CD4-positive, CD25-positive, alpha-beta regulatory T cell (primary cell): ENCODE measurements at regions not wholly inside any gene's neighbourhood (a gene's known extent, or its start where the extent isn't known, plus 50 kb on each side); places are given as distances from the start of the nearest gene placed in this dataset.

ENCODE experiments used
- ATAC-seq, 2 donors: fragments of 150-1000 bp; cut with Tn5 transposase; one replicate each; pipeline ENCODE4 v1.10.0; 2021; ENCODE audit warnings: low read depth in 2 of 2, moderate number of reproducible peaks in 2 of 2, moderate library complexity in 1 of 2
- DNase-seq, 3 donors: peaks; one replicate each; pipeline versions ENCODE4 v3.0.0 to v3.0.0-alpha.2; 2012 to 2022; ENCODE audit warnings: mixed read lengths in 1 of 3
- H3K27ac ChIP-seq: one replicate; pipeline ENCODE4 v1.7.0; 2013; ENCODE audit warnings: mild to moderate bottlenecking, low read length; ENCODE audit not compliant: insufficient read depth, poor library complexity, severe bottlenecking
- H3K27me3 ChIP-seq: one replicate; pipeline ENCODE4 v1.7.0; 2013; ENCODE audit warnings: low read length; ENCODE audit not compliant: control insufficient read depth, insufficient read depth
- H3K36me3 ChIP-seq: one replicate; pipeline ENCODE4 v1.7.0; 2013; ENCODE audit warnings: mild to moderate bottlenecking, low read length, moderate library complexity; ENCODE audit not compliant: control insufficient read depth, insufficient read depth
- H3K4me1 ChIP-seq: 2 replicates; pipeline ENCODE4 v1.7.0; 2013; ENCODE audit warnings: mild to moderate bottlenecking, low read length; ENCODE audit not compliant: insufficient read depth, control insufficient read depth, poor library complexity, severe bottlenecking
- H3K4me3 ChIP-seq: one replicate; pipeline ENCODE4 v1.7.0; 2013; ENCODE audit warnings: low read depth, mild to moderate bottlenecking, low read length, moderate library complexity
- H3K9me3 ChIP-seq, 2 experiments: 1 replicate in 1 of 2; 2 replicates in 1 of 2; pipeline ENCODE4 v1.7.0; 2013; ENCODE audit warnings: low read length in 2 of 2, mild to moderate bottlenecking in 1 of 2, moderate library complexity in 1 of 2; ENCODE audit not compliant: control insufficient read depth in 2 of 2
- H3K27ac Mint-ChIP-seq, 3 donors: one replicate each; pipeline ENCODE4 v1.8.0; 2020 to 2022; ENCODE audit warnings: mild to moderate bottlenecking in 3 of 3, mixed read lengths in 3 of 3, moderate library complexity in 2 of 3
- H3K27me3 Mint-ChIP-seq: one replicate; pipeline ENCODE4 v1.8.0; 2022; ENCODE audit warnings: mild to moderate bottlenecking, mixed read lengths
- H3K36me3 Mint-ChIP-seq: one replicate; pipeline ENCODE4 v1.8.0; 2020; ENCODE audit warnings: mixed read lengths
- H3K4me1 Mint-ChIP-seq, 4 donors: one replicate each; pipeline ENCODE4 v1.8.0; 2020 to 2022; ENCODE audit warnings: mixed read lengths in 4 of 4, mild to moderate bottlenecking in 1 of 4
- H3K4me3 Mint-ChIP-seq, 4 donors: one replicate each; pipeline ENCODE4 v1.8.0; 2020 to 2022; ENCODE audit warnings: mild to moderate bottlenecking in 4 of 4, mixed read lengths in 4 of 4, moderate library complexity in 3 of 4
- H3K9me3 Mint-ChIP-seq, 7 donors: one replicate each; pipeline ENCODE4 v1.8.0; 2020 to 2022; ENCODE audit warnings: mixed read lengths in 7 of 7, mild to moderate bottlenecking in 3 of 7, moderate library complexity in 2 of 7

DNA sequence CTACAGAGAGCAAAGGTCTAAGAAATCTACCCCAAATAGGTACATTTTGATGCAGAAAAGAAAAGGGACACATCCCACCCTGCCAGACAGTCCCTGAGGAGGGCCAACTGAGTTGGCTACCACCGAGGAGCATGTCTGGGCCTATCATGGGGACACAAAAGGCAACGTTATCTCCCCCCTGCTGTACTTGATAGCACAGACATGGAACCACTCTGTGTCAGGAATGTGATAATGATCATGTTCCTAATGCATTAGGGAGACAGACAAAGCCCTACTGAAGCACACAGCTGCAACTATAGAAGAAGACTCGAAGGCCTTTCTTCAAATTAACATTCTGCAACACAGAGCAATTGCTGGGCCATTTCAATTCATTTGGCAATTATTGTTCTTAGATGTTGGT is 84.5 kb downstream of the ENC1 start:
- Mint-ChIP-seq H3K36me3 (no peaks in the 10 kb centered on the region), H3K4me1 (no peaks in the 10 kb centered on the region), H3K9me3 (peaks cover 0 to 2% (median 0%) of the 10 kb centered on the region in 7 donors), H3K4me3 (no peak overlapping the region), H3K27ac (no peak overlapping the region), H3K27me3 (peaks cover 42% of the 10 kb centered on the region)
- Histone ChIP-seq H3K27ac (no peak overlapping the region), H3K4me1 (no peaks in the 10 kb centered on the region), H3K36me3 (no peaks in the 10 kb centered on the region), H3K9me3 (no peaks in the 10 kb centered on the region), H3K27me3 (peaks cover 6% of the 10 kb centered on the region), H3K4me3 (no peak overlapping the region)
- DNase-seq (no peak), ATAC-seq (no peak)

- no peaks in the 10 kb centered on the region for H3K4me1 ChIP-seq
- Mint-ChIP-seq H3K27me3 (peaks cover 20% of the 10 kb centered on the region), H3K9me3 (peaks cover 0 to 1% (median 0%) of the 10 kb centered on the region in 7 donors), H3K36me3 (no peaks in the 10 kb centered on the region), H3K4me3 (no peak overlapping the region), H3K4me1 (no peaks in the 10 kb centered on the region), H3K27ac (no peak overlapping the region)
- DNase-seq: no peak
- H3K36me3 ChIP-seq: no peaks in the 10 kb centered on the region
- no peak overlapping the region for H3K4me3 ChIP-seq
- H3K9me3 ChIP-seq: no peaks in the 10 kb centered on the region
- H3K27ac ChIP-seq: no peak overlapping the region
- no peak for ATAC-seq
- no peaks in the 10 kb centered on the region for H3K27me3 ChIP-seq
These were observed 88.4 kb downstream of the ENC1 start for GRCh38 chr5:74552101-74552500.

GRCh38 chr5:74550927-74551326 is 89.6 kb downstream of the ENC1 start:
- H3K36me3 Mint-ChIP-seq: no peaks in the 10 kb centered on the region
- no peaks in the 10 kb centered on the region for H3K27me3 ChIP-seq
- H3K4me1 ChIP-seq: no peaks in the 10 kb centered on the region
- no peak overlapping the region for H3K27ac Mint-ChIP-seq
- no peak overlapping the region for H3K4me3 Mint-ChIP-seq
- no peaks in the 10 kb centered on the region for H3K36me3 ChIP-seq
- H3K4me3 ChIP-seq: no peak overlapping the region
- H3K27me3 Mint-ChIP-seq: peaks cover 20% of the 10 kb centered on the region
- no peaks in the 10 kb centered on the region for H3K9me3 ChIP-seq
- DNase-seq (no peak), ATAC-seq (no peak)
- H3K9me3 Mint-ChIP-seq: peaks cover 0 to 1% (median 0%) of the 10 kb centered on the region in 7 donors
- H3K4me1 Mint-ChIP-seq: no peaks in the 10 kb centered on the region
- H3K27ac ChIP-seq: no peak overlapping the region

DNA sequence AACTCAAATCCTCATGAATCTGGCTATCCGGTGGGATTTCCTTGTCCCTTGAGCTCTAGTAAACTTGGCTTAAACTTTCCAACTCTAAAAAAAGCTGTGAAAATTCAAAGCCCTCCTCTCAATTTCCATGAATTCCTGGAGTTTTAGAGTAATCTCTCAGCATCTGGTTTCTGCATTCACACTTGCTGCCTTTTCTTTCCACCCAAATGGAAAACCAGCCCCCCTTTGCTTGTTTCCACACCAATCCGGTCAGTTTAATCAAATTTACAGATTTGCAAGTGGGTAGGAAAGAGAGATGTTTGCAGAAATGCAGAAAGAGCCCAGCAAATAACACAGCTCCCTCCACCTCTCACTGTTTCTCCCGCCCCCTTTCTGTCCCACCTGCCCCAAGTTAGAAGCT is 91.1 kb downstream of the ENC1 start:
- Histone ChIP-seq H3K4me3 (no peak overlapping the region), H3K9me3 (no peaks in the 10 kb centered on the region), H3K27ac (no peak overlapping the region), H3K27me3 (no peaks in the 10 kb centered on the region), H3K4me1 (no peaks in the 10 kb centered on the region), H3K36me3 (no peaks in the 10 kb centered on the region)
- no peaks in the 10 kb centered on the region for H3K4me1 Mint-ChIP-seq
- no peak for DNase-seq
- no peaks in the 10 kb centered on the region for H3K36me3 Mint-ChIP-seq
- H3K27me3 Mint-ChIP-seq: peaks cover 14% of the 10 kb centered on the region
- no peak overlapping the region for H3K27ac Mint-ChIP-seq
- ATAC-seq: no peak
- no peak overlapping the region for H3K4me3 Mint-ChIP-seq
- no peaks in the 10 kb centered on the region for H3K9me3 Mint-ChIP-seq

- Histone ChIP-seq H3K4me3 (no peak overlapping the region), H3K27ac (no peak overlapping the region), H3K36me3 (no peaks in the 10 kb centered on the region), H3K9me3 (no peaks in the 10 kb centered on the region), H3K27me3 (no peaks in the 10 kb centered on the region), H3K4me1 (no peaks in the 10 kb centered on the region)
- peaks cover 0 to 3% (median 0%) of the 10 kb centered on the region in 7 donors for H3K9me3 Mint-ChIP-seq
- ATAC-seq (no peak), DNase-seq (no peak)
- H3K36me3 Mint-ChIP-seq: no peaks in the 10 kb centered on the region
- H3K27me3 Mint-ChIP-seq: peaks cover 13% of the 10 kb centered on the region
- H3K4me3 Mint-ChIP-seq: no peak overlapping the region
- H3K27ac Mint-ChIP-seq: no peak overlapping the region
- no peaks in the 10 kb centered on the region for H3K4me1 Mint-ChIP-seq
These were observed 93.7 kb downstream of the ENC1 start for GRCh38 chr5:74546796-74547195.

DNA sequence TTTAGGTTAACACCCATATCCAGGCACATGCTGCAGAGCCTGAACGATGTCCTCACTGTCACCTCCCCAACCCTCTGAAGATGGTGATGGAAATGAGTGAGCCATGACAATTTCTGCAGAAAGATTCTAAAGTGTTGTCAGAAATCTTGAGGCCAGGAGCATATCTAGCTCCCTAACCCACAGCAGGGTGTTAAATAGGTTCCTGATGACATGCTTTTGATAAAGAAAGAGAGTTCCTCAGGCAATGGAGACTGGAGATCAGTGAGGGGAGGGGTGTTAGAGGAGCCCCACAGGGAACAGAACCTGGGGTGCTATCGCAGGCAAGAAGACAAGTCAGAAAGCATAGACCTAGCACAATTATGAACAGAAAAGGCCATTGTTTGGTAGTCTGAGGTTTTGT is 95.7 kb downstream of the ENC1 start:
- no peak overlapping the region for H3K27ac Mint-ChIP-seq
- Histone ChIP-seq H3K9me3 (no peaks in the 10 kb centered on the region), H3K27ac (no peak overlapping the region), H3K27me3 (no peaks in the 10 kb centered on the region), H3K4me1 (no peaks in the 10 kb centered on the region), H3K4me3 (no peak overlapping the region), H3K36me3 (no peaks in the 10 kb centered on the region)
- peaks cover 11% of the 10 kb centered on the region for H3K27me3 Mint-ChIP-seq
- peaks cover 0 to 3% (median 0%) of the 10 kb centered on the region in 7 donors for H3K9me3 Mint-ChIP-seq
- no peak for ATAC-seq
- no peaks in the 10 kb centered on the region for H3K4me1 Mint-ChIP-seq
- H3K4me3 Mint-ChIP-seq: no peak overlapping the region
- no peak for DNase-seq
- H3K36me3 Mint-ChIP-seq: no peaks in the 10 kb centered on the region

- no peak for ATAC-seq
- H3K36me3 ChIP-seq: no peaks in the 10 kb centered on the region
- H3K27ac ChIP-seq: no peak overlapping the region
- H3K27me3 ChIP-seq: no peaks in the 10 kb centered on the region
- Mint-ChIP-seq H3K27me3 (peaks cover 21% of the 10 kb centered on the region), H3K9me3 (peaks cover 0 to 3% (median 0%) of the 10 kb centered on the region in 7 donors), H3K27ac (no peak overlapping the region), H3K4me3 (no peak overlapping the region), H3K36me3 (no peaks in the 10 kb centered on the region), H3K4me1 (no peaks in the 10 kb centered on the region)
- H3K4me1 ChIP-seq: no peaks in the 10 kb centered on the region
- H3K4me3 ChIP-seq: no peak overlapping the region
- DNase-seq: no peak
- no peaks in the 10 kb centered on the region for H3K9me3 ChIP-seq
These were observed 97.1 kb downstream of the ENC1 start for GRCh38 chr5:74543162-74543995.

GRCh38 chr5:74542482-74542881 is 98.0 kb downstream of the ENC1 start:
- Mint-ChIP-seq H3K27ac (no peak overlapping the region), H3K36me3 (no peaks in the 10 kb centered on the region), H3K4me3 (no peak overlapping the region), H3K27me3 (peaks cover 26% of the 10 kb centered on the region), H3K9me3 (peaks cover 0 to 4% (median 0%) of the 10 kb centered on the region in 7 donors), H3K4me1 (no peaks in the 10 kb centered on the region)
- no peak for ATAC-seq
- Histone ChIP-seq H3K4me3 (no peak overlapping the region), H3K9me3 (no peaks in the 10 kb centered on the region), H3K4me1 (no peaks in the 10 kb centered on the region), H3K27me3 (peaks cover 3% of the 10 kb centered on the region), H3K27ac (no peak overlapping the region), H3K36me3 (no peaks in the 10 kb centered on the region)
- no peak for DNase-seq
